ENCODE measurements at regions not wholly inside any gene's neighbourhood (a gene's known extent, or its start where the extent isn't known, plus 50 kb on each side); places are given as distances from the start of the nearest gene placed in this dataset.

DNA sequence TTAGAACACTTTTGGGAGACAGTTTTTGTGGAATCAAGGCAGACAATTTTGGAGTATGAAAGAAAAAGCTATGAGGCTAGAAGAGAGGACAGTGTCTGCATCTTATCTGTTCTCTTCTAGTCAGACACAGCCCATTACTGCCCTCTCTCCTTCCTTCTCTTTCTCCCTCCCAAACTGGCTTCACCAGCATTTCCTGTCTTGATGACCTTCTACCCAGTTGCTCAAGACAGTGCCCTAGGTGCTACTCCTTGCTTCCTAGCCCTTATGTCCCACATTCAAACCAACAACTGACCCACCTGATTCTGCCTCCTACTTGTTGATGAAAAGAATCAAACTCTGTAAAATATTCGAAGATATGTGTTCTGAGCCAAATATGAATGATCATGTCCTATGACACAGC, 116.4 kb upstream of the RIPOR2 start:
- peaks cover 26% of the 10 kb centered on the region for H3K9me3 Mint-ChIP-seq
- no peak overlapping the region for H3K27ac Mint-ChIP-seq
- ATAC-seq, result no peak
- peaks cover 16% of the 10 kb centered on the region for H3K4me1 Mint-ChIP-seq
- H3K27me3 Mint-ChIP-seq (ENCODE audit: low read depth), result no peaks in the 10 kb centered on the region
- TF ChIP-seq CREM (CRISPR knock-in tag; IDR thresholded peaks at IDR 0.05), result no peak
- no peak for TF ChIP-seq GTF2I (CRISPR knock-in tag; conservative IDR thresholded peaks at IDR 0.05)
- TF ChIP-seq ZNF121 (CRISPR knock-in tag; IDR thresholded peaks at IDR 0.05), result no peak
- TF ChIP-seq, protein P1, sequence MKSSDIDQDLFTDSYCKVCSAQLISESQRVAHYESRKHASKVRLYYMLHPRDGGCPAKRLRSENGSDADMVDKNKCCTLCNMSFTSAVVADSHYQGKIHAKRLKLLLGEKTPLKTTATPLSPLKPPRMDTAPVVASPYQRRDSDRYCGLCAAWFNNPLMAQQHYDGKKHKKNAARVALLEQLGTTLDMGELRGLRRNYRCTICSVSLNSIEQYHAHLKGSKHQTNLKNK (CRISPR knock-in tag; IDR thresholded peaks at IDR 0.05), result no peak
- no peak for TF ChIP-seq ZNF232 (CRISPR knock-in tag; IDR thresholded peaks at IDR 0.05)
- TF ChIP-seq TP53 (CRISPR knock-in tag; IDR thresholded peaks at IDR 0.05), result no peak
- no peak for TF ChIP-seq TCF7 (CRISPR knock-in tag; IDR thresholded peaks at IDR 0.05; ENCODE audit: low read depth)
- no peak for TF ChIP-seq FOXK1 (CRISPR knock-in tag; IDR thresholded peaks at IDR 0.05)
- TF ChIP-seq, protein P2, sequence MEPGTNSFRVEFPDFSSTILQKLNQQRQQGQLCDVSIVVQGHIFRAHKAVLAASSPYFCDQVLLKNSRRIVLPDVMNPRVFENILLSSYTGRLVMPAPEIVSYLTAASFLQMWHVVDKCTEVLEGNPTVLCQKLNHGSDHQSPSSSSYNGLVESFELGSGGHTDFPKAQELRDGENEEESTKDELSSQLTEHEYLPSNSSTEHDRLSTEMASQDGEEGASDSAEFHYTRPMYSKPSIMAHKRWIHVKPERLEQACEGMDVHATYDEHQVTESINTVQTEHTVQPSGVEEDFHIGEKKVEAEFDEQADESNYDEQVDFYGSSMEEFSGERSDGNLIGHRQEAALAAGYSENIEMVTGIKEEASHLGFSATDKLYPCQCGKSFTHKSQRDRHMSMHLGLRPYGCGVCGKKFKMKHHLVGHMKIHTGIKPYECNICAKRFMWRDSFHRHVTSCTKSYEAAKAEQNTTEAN (CRISPR knock-in tag; IDR thresholded peaks at IDR 0.05), result no peak
- ChIA-PET POLR2A (no interaction called here), CTCF (interaction anchor here (2.2 kb wide), 1 partner anchor 25 kb away, joined by 9 read pairs; no protein-coding TSS in a partner anchor)
- no peak for DNase-seq (ENCODE audit: low spot score)
- no peak overlapping the region for H3K4me3 Mint-ChIP-seq
- peaks cover 4% of the 10 kb centered on the region; the same call in 1 of the 2 replicates for H3K36me3 Mint-ChIP-seq

DNA sequence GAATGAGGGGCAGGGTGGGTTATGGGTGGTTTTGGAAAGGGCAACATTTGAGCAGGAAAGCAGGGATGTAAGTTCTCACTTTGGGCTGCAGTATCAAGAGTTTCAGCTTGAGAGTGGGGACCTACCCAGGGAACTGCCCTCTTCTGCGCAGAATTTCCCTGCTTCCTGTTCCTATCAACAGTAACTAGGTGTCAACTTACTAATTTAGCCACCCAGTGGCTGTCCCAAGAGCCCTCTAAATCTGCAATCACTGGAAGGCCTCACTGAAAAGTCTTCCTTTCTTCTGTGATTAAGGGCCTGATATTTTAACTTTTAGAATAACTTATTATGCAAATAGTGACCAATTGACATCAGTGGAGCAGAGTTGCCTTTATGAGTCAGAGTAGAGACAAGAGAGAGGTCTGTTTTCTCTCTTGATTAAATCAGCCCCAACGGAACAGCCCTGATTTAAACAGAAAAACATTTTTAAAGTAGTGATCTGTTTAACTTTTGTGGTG, 118.2 kb upstream of the RIPOR2 start:
- POLR2A ChIA-PET, result interaction anchor here (1.3 kb wide), 1 partner anchor 9 kb away, joined by 4 read pairs; no protein-coding TSS in a partner anchor
- Mint-ChIP-seq H3K27ac (no peak overlapping the region), H3K9me3 (peaks cover 26% of the 10 kb centered on the region), H3K36me3 (peaks cover 4% of the 10 kb centered on the region; the same call in 1 of the 2 replicates), H3K4me1 (peaks cover 16% of the 10 kb centered on the region), H3K27me3 (ENCODE audit: low read depth) (no peaks in the 10 kb centered on the region), H3K4me3 (no peak overlapping the region)
- DNase-seq (ENCODE audit: low spot score) (no peak), ATAC-seq (no peak; the same call in 1 of the 2 replicates)
- CTCF ChIA-PET, result interaction anchor here (0.5 to 2.2 kb wide), 4 partner anchors 17 to 212 kb away, joined by 3 to 9 read pairs (median 4); no protein-coding TSS in a partner anchor
- no peak for TF ChIP-seq RELA (CRISPR knock-in tag; IDR thresholded peaks at IDR 0.05; ENCODE audit: borderline replicate concordance)
- TF ChIP-seq, protein P3, sequence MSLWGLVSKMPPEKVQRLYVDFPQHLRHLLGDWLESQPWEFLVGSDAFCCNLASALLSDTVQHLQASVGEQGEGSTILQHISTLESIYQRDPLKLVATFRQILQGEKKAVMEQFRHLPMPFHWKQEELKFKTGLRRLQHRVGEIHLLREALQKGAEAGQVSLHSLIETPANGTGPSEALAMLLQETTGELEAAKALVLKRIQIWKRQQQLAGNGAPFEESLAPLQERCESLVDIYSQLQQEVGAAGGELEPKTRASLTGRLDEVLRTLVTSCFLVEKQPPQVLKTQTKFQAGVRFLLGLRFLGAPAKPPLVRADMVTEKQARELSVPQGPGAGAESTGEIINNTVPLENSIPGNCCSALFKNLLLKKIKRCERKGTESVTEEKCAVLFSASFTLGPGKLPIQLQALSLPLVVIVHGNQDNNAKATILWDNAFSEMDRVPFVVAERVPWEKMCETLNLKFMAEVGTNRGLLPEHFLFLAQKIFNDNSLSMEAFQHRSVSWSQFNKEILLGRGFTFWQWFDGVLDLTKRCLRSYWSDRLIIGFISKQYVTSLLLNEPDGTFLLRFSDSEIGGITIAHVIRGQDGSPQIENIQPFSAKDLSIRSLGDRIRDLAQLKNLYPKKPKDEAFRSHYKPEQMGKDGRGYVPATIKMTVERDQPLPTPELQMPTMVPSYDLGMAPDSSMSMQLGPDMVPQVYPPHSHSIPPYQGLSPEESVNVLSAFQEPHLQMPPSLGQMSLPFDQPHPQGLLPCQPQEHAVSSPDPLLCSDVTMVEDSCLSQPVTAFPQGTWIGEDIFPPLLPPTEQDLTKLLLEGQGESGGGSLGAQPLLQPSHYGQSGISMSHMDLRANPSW (CRISPR knock-in tag; conservative IDR thresholded peaks at IDR 0.05; ENCODE audit: low read depth), result no peak

DNA sequence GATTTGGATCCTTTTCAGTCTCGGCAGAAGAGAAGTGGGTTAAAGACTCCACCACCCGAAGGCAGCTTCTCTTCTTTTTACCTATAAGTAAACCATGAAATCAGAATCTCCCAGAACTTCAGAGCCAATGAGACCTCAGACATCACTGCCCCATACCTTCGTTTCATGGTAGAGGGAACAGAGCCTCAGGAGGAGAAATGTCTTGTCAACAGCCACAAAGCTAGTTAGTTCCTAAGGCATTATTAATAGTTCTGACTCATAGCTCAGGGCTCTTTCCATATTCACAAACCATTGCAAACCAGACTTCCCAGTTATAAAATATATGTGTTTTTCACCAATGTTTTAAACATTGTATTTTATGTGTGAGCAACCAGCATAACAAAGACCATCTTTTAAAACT, 118.7 kb upstream of the RIPOR2 start:
- Mint-ChIP-seq H3K9me3 (peaks cover 26% of the 10 kb centered on the region), H3K36me3 (peaks cover 4% of the 10 kb centered on the region; the same call in 1 of the 2 replicates), H3K27me3 (ENCODE audit: low read depth) (no peaks in the 10 kb centered on the region), H3K4me3 (no peak overlapping the region), H3K27ac (no peak overlapping the region), H3K4me1 (peaks cover 16% of the 10 kb centered on the region)
- ATAC-seq (no peak), DNase-seq (ENCODE audit: low spot score) (no peak)
- ChIA-PET CTCF (interaction anchor here (0.8 to 2.2 kb wide), 2 partner anchors 16 to 27 kb away, joined by 3 to 9 read pairs; no protein-coding TSS in a partner anchor), POLR2A (interaction anchor here (0.6 to 1.3 kb wide), 2 partner anchors 8 to 539 kb away, joined by 3 to 4 read pairs; no protein-coding TSS in a partner anchor)
- TF ChIP-seq HMGA2 (CRISPR knock-in tag; IDR thresholded peaks at IDR 0.05), result no peak
- TF ChIP-seq ZNF121 (CRISPR knock-in tag; IDR thresholded peaks at IDR 0.05), result no peak
- no peak for TF ChIP-seq ATF1 (CRISPR knock-in tag; IDR thresholded peaks at IDR 0.05)
- no peak for TF ChIP-seq FOXJ3 (CRISPR knock-in tag; IDR thresholded peaks at IDR 0.05; ENCODE audit: borderline replicate concordance)
- TF ChIP-seq, protein P4, sequence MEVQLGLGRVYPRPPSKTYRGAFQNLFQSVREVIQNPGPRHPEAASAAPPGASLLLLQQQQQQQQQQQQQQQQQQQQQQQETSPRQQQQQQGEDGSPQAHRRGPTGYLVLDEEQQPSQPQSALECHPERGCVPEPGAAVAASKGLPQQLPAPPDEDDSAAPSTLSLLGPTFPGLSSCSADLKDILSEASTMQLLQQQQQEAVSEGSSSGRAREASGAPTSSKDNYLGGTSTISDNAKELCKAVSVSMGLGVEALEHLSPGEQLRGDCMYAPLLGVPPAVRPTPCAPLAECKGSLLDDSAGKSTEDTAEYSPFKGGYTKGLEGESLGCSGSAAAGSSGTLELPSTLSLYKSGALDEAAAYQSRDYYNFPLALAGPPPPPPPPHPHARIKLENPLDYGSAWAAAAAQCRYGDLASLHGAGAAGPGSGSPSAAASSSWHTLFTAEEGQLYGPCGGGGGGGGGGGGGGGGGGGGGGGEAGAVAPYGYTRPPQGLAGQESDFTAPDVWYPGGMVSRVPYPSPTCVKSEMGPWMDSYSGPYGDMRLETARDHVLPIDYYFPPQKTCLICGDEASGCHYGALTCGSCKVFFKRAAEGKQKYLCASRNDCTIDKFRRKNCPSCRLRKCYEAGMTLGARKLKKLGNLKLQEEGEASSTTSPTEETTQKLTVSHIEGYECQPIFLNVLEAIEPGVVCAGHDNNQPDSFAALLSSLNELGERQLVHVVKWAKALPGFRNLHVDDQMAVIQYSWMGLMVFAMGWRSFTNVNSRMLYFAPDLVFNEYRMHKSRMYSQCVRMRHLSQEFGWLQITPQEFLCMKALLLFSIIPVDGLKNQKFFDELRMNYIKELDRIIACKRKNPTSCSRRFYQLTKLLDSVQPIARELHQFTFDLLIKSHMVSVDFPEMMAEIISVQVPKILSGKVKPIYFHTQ (CRISPR knock-in tag; IDR thresholded peaks at IDR 0.05), result no peak
- TF ChIP-seq JAZF1 (CRISPR knock-in tag; IDR thresholded peaks at IDR 0.05), result no peak
- no peak for TF ChIP-seq ZNF396 (CRISPR knock-in tag; IDR thresholded peaks at IDR 0.05; ENCODE audit: borderline replicate concordance)
- TF ChIP-seq CBFB (CRISPR knock-in tag; IDR thresholded peaks at IDR 0.05; ENCODE audit: low read depth), result no peak
- TF ChIP-seq, protein P5, sequence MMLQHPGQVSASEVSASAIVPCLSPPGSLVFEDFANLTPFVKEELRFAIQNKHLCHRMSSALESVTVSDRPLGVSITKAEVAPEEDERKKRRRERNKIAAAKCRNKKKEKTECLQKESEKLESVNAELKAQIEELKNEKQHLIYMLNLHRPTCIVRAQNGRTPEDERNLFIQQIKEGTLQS (CRISPR knock-in tag; conservative IDR thresholded peaks at IDR 0.05), result no peak
- TF ChIP-seq, protein P2 (CRISPR knock-in tag; IDR thresholded peaks at IDR 0.05), result no peak
- TF ChIP-seq, protein P6, sequence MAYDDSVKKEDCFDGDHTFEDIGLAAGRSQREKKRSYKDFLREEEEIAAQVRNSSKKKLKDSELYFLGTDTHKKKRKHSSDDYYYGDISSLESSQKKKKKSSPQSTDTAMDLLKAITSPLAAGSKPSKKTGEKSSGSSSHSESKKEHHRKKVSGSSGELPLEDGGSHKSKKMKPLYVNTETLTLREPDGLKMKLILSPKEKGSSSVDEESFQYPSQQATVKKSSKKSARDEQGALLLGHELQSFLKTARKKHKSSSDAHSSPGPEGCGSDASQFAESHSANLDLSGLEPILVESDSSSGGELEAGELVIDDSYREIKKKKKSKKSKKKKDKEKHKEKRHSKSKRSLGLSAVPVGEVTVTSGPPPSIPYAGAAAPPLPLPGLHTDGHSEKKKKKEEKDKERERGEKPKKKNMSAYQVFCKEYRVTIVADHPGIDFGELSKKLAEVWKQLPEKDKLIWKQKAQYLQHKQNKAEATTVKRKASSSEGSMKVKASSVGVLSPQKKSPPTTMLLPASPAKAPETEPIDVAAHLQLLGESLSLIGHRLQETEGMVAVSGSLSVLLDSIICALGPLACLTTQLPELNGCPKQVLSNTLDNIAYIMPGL (CRISPR knock-in tag; IDR thresholded peaks at IDR 0.05), result no peak

All from WTC11 (cell line).